ENCODE measurements at regions not wholly inside any gene's neighbourhood (a gene's known extent, or its start where the extent isn't known, plus 50 kb on each side); places are given as distances from the start of the nearest gene placed in this dataset.
"Not testable (repeated sequence)": the region's sequence is repeated elsewhere in the genome, so short reads cannot be mapped to it uniquely, and the experiment has no call there.

DNA sequence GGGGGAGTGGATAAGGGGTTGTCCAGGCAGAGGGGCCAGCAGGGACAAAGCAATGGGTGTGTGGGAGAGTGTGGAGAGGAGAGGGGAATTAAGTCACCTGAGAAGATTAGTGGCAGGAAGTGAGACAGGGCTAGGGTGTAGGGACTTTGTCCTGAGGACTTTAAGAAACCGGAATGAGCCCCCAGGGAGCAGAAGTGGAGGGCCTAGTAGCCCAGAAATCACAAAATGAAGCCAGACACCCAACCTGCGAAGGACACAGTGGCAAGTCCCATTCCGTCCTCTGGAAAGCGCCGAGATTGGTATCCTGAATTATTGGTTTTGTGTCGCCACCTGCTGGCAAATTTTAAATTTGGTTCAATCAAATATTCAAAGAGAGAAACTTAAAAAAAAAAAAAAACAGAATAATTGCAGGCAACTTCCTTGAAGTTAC, 78.0 kb upstream of the SLC25A36 start:
- DNase-seq (ENCODE audit: low read depth), result peak; percentile 39

DNA sequence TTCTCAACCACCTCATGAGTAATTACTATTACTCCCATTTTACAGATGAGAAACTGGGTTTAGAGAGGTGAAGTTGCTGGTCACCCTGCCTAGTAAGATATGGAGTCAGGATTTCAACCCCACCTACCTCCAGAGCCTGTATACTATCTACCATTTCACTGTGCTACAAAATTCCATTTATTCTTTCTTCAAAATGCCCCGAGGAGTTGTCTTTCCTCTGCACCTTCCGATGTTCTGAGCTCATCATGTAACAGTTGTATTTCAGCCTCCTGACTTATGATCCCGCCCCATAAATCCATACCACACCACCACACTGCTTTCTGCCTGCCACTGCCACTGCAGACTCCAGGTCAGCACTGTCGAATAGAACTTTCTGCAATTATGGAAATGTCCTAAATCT, 71.3 kb upstream of the SLC25A36 start:
- no peak for DNase-seq (ENCODE audit: low read depth)

DNA sequence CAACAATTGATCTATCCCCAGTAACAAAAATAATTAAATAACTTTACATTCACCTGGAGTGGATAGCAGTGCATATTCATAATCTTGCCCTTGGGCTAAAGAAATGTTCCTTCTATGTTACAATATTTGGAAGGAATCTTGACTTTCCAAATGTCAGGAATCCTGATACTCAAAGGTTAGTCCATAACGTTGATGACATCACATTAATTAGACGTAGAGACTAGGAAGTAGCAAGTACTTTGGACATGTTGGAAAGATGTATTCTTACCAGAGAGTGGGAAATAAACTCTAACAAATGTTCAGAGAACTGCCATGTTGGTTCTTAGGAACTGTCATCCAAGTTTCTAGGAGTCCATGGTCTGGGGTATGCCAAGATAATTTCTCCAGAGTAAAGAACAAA, 70.6 kb upstream of the SLC25A36 start:
- DNase-seq (ENCODE audit: low read depth), result no peak

DNA sequence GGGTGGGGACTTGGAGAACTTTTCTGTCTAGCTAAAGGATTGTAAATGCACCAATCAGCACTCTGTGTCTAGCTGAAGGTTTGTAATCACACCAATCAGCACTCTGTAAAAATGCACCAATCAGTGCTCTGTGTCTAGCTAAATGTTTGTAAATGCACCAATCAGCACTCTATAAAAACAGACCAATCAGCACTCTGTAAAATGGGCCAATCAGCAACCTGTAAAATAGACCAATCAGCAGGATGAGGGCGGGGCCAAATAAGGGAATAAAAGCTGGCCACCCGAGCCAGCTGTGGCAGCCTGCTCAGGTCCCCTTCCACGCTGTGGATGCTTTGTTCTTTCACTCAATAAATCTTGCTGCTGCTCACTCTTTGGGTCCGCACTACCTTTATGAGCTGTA, 69.5 kb upstream of the SLC25A36 start:
- not testable (repeated sequence) for DNase-seq (ENCODE audit: low read depth)

DNA sequence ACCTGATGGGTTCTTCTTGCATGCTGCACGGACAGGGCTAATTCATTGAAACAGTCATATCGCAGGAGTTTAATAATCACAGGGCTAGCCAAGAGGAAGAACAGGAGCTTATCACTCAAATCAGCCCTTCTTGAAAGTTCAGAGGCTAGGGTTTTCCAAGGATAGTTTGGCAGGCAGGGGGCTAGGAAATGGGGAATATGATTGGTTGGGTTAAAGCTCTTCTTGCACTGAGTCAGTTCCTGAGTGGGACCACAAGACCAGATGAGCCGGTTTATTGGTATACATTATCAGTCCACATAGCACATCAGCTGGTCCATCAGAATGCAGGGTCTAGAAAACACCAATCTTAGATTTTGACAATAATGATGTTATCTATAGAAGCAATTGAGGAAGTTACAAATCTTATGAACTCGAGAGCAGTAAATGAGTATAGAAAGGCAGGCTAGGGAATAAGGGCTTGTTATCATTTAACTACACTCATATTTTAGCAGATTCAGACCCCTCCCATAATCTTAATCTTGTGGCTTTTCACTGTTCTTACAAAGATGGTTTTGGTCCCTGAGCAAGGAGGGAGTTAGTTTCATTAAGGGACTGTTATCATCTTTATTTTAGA, 58.1 kb upstream of the SLC25A36 start:
- DNase-seq (ENCODE audit: low read depth), result no peak

DNA sequence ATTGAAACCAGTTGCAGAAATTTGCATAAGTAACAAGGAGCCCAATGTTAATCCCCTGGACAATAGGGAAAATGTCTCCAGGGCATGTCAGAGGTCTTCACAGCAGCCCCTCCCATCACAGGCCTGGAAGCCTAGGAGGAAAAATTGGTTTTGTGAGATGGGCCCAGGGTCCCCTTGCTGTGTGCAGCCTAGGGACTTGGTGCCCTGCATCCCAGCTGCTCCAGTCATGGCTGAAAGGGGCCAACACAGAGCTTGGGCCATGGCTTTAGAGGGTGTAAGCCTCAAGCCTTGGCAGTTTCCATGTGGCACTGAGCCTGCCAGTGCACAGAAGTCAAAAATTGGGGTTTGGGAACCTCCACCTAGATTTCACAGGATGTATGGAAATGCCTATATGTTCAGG, 55.9 kb upstream of the SLC25A36 start:
- not testable (repeated sequence) for DNase-seq (ENCODE audit: low read depth)
